Neural cell (in vitro differentiated cells): ENCODE measurements at regions not wholly inside any gene's neighbourhood (a gene's known extent, or its start where the extent isn't known, plus 50 kb on each side); places are given as distances from the start of the nearest gene placed in this dataset.

Experiments
- H2AFZ ChIP-seq: fragments of 200-600, 300-800 bp; sonication (generic), shearing (Covaris generic); 2 replicates; pipeline ENCODE4 v1.6.0; 2014; ENCODE audit warnings: low read depth, mild to moderate bottlenecking, antibody characterized with exemption, low read length, moderate library complexity
- H3F3A ChIP-seq: fragments of 200-600 bp; shearing (Covaris generic); 2 replicates; pipeline ENCODE4 v1.6.1; 2016; ENCODE audit warnings: mild to moderate bottlenecking, moderate library complexity, mixed read lengths, antibody characterized with exemption, low read length; ENCODE audit not compliant: insufficient read depth, poor library complexity, severe bottlenecking
- H3K27ac ChIP-seq: fragments of 200-600, 300-800 bp; sonication (generic), shearing (Covaris generic); 2 replicates; pipeline ENCODE4 v1.5.1; 2014; ENCODE audit warnings: mild to moderate bottlenecking, low read length, moderate library complexity
- H3K27me3 ChIP-seq: fragments of 300-800, 200-600 bp; sonication (generic), shearing (Covaris generic); 2 replicates; pipeline ENCODE4 v1.6.0; 2014; ENCODE audit warnings: mild to moderate bottlenecking, low read depth, low read length, moderate library complexity; ENCODE audit not compliant: insufficient read depth
- H3K36me3 ChIP-seq: fragments of 300-800, 200-600 bp; sonication (generic), shearing (Covaris generic); 2 replicates; pipeline ENCODE4 v1.5.1; 2014; ENCODE audit warnings: mild to moderate bottlenecking, antibody characterized with exemption, low read length, moderate library complexity; ENCODE audit not compliant: insufficient read depth
- H3K4me2 ChIP-seq: fragments of 300-800, 200-600 bp; sonication (generic), shearing (Covaris generic); 2 replicates; pipeline ENCODE4 v1.6.0; 2014; ENCODE audit warnings: mild to moderate bottlenecking, low read length
- H3K4me3 ChIP-seq: fragments of 300-800, 200-600 bp; sonication (generic), shearing (Covaris generic); 2 replicates; pipeline ENCODE4 v1.5.1; 2014; ENCODE audit warnings: mild to moderate bottlenecking, low read length, moderate library complexity
- H3K79me2 ChIP-seq: fragments of 200-600 bp; shearing (Covaris generic); replicated peaks from 2 replicates; pipeline ENCODE4 v1.6.0; 2014; ENCODE audit warnings: mild to moderate bottlenecking, low read length, moderate library complexity; ENCODE audit not compliant: insufficient read depth
- H3K9ac ChIP-seq: fragments of 300-800, 200-600 bp; sonication (generic), shearing (Covaris generic); 2 replicates; pipeline ENCODE4 v1.6.1; 2016; ENCODE audit warnings: mild to moderate bottlenecking, low read length, mixed read lengths
- H3K9me2 ChIP-seq: fragments of 200-600 bp; shearing (Covaris generic); 2 replicates; pipeline ENCODE4 v1.6.1; 2016; ENCODE audit warnings: mild to moderate bottlenecking, low read length, mixed read lengths; ENCODE audit not compliant: insufficient read depth
- H3K9me3 ChIP-seq: fragments of 200-600, 300-800 bp; sonication (generic), shearing (Covaris generic); 2 replicates; pipeline ENCODE4 v1.6.1; 2016; ENCODE audit warnings: mild to moderate bottlenecking, mixed run types, low read length, moderate library complexity, mixed read lengths
- H4K20me1 ChIP-seq: fragments of 200-600 bp; shearing (Covaris generic); 2 replicates; pipeline ENCODE4 v1.6.1; 2016; ENCODE audit warnings: mild to moderate bottlenecking, mixed run types; ENCODE audit not compliant: insufficient read depth
- EP300 ChIP-seq: fragments of 450-650 bp; conservative IDR thresholded peaks from 2 replicates; pipeline ENCODE4 v1.6.1; 2014; ENCODE audit warnings: antibody characterized with exemption, mild to moderate bottlenecking, moderate library complexity; ENCODE audit not compliant: poor library complexity, severe bottlenecking
- EZH2 ChIP-seq: fragments of 200-600, 300-800 bp; shearing (Covaris generic), sonication (generic); IDR thresholded peaks from 2 replicates; pipeline ENCODE4 v1.6.1; 2014; ENCODE audit warnings: antibody characterized with exemption, low read length, borderline replicate concordance, mild to moderate bottlenecking; ENCODE audit not compliant: insufficient read depth, poor library complexity, severe bottlenecking
- MXI1 ChIP-seq: fragments of 450-650 bp; conservative IDR thresholded peaks from 2 replicates; pipeline ENCODE4 v1.6.1; 2014; ENCODE audit warnings: antibody characterized with exemption, mild to moderate bottlenecking; ENCODE audit not compliant: poor library complexity, severe bottlenecking
- POLR2AphosphoS5 ChIP-seq: IDR thresholded peaks from 2 replicates; pipeline ENCODE4 v1.6.1; 2012
- RAD21 ChIP-seq: fragments of 450-650 bp; conservative IDR thresholded peaks from 2 replicates; pipeline ENCODE4 v1.6.1; 2014; ENCODE audit warnings: antibody characterized with exemption, mild to moderate bottlenecking, moderate library complexity
- SMC3 ChIP-seq: fragments of 450-650 bp; conservative IDR thresholded peaks from 2 replicates; pipeline ENCODE4 v1.6.1; 2014; ENCODE audit warnings: antibody characterized with exemption, mild to moderate bottlenecking, moderate library complexity; ENCODE audit not compliant: poor library complexity
- TAF1 ChIP-seq: IDR thresholded peaks from 2 replicates; pipeline ENCODE4 v1.6.1; 2012; ENCODE audit warnings: low read depth
- TF ChIP-seq, protein P1 (sequence below): fragments of 450-650 bp; IDR thresholded peaks from 2 replicates; pipeline ENCODE4 v1.5.1; 2014; ENCODE audit warnings: antibody characterized with exemption, mild to moderate bottlenecking, moderate library complexity; ENCODE audit not compliant: poor library complexity, severe bottlenecking
- TF ChIP-seq, protein P2 (sequence below): IDR thresholded peaks from 2 replicates; pipeline ENCODE4 v1.6.1; 2012; ENCODE audit warnings: borderline replicate concordance

DNA sequence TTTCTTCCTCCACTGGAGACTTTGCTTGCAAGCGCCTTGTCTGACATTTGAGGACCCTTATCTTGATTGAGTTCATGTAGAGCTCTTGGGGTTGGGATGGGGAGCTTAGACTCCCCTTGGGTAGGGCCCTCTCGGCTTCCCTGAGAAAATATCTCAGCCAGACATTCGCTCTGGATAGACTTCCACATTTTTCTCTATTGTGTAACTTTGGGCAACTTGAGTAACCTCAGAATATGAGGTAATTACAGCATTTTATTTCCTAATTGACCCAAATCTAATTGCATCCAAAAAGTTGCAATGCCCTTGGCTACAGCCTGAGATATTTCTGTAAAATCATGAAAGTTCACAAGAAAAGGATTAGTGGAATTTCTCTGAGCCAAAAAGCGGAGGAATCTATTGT, 102.8 kb upstream of the MXRA5 start:
- Histone ChIP-seq H3F3A (no peaks in the 10 kb centered on the region), H3K9ac (no peak overlapping the region), H3K27ac (no peak overlapping the region), H4K20me1 (no peaks in the 10 kb centered on the region), H3K27me3 (no peaks in the 10 kb centered on the region), H2AFZ (no peak overlapping the region), H3K36me3 (no peaks in the 10 kb centered on the region), H3K9me2 (no peaks in the 10 kb centered on the region), H3K4me3 (no peak overlapping the region), H3K4me2 (no peak overlapping the region), H3K9me3 (no peaks in the 10 kb centered on the region), H3K79me2 (no peaks in the 10 kb centered on the region)
- TF ChIP-seq TAF1: no peak
- TF ChIP-seq, protein P1, sequence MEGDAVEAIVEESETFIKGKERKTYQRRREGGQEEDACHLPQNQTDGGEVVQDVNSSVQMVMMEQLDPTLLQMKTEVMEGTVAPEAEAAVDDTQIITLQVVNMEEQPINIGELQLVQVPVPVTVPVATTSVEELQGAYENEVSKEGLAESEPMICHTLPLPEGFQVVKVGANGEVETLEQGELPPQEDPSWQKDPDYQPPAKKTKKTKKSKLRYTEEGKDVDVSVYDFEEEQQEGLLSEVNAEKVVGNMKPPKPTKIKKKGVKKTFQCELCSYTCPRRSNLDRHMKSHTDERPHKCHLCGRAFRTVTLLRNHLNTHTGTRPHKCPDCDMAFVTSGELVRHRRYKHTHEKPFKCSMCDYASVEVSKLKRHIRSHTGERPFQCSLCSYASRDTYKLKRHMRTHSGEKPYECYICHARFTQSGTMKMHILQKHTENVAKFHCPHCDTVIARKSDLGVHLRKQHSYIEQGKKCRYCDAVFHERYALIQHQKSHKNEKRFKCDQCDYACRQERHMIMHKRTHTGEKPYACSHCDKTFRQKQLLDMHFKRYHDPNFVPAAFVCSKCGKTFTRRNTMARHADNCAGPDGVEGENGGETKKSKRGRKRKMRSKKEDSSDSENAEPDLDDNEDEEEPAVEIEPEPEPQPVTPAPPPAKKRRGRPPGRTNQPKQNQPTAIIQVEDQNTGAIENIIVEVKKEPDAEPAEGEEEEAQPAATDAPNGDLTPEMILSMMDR: no peak
- no peak for TF ChIP-seq EP300
- TF ChIP-seq EZH2: no peak
- TF ChIP-seq RAD21: no peak
- TF ChIP-seq SMC3: no peak
- TF ChIP-seq MXI1: no peak
- TF ChIP-seq, protein P2, sequence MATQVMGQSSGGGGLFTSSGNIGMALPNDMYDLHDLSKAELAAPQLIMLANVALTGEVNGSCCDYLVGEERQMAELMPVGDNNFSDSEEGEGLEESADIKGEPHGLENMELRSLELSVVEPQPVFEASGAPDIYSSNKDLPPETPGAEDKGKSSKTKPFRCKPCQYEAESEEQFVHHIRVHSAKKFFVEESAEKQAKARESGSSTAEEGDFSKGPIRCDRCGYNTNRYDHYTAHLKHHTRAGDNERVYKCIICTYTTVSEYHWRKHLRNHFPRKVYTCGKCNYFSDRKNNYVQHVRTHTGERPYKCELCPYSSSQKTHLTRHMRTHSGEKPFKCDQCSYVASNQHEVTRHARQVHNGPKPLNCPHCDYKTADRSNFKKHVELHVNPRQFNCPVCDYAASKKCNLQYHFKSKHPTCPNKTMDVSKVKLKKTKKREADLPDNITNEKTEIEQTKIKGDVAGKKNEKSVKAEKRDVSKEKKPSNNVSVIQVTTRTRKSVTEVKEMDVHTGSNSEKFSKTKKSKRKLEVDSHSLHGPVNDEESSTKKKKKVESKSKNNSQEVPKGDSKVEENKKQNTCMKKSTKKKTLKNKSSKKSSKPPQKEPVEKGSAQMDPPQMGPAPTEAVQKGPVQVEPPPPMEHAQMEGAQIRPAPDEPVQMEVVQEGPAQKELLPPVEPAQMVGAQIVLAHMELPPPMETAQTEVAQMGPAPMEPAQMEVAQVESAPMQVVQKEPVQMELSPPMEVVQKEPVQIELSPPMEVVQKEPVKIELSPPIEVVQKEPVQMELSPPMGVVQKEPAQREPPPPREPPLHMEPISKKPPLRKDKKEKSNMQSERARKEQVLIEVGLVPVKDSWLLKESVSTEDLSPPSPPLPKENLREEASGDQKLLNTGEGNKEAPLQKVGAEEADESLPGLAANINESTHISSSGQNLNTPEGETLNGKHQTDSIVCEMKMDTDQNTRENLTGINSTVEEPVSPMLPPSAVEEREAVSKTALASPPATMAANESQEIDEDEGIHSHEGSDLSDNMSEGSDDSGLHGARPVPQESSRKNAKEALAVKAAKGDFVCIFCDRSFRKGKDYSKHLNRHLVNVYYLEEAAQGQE: no peak
- TF ChIP-seq POLR2AphosphoS5: no peak

DNA sequence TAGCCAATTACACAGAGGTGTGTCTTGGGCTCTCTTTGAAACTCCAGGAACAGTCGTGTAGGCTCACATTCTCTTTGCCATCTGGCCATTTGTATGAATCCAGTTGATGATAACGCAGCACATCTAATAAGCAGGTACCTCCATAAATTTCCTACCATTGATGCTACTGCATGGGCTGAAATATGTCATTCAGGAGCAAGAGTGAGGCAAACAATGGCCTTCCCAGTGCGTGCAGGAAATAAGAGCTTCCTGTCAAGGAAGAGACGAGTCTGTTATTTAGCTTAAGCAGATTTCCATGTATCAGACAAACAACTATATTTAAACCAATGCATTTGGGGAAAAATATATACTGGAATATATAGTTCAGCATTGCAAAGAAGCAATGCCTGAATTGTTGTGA, 102.1 kb upstream of the MXRA5 start:
- Histone ChIP-seq H3F3A (no peaks in the 10 kb centered on the region), H3K79me2 (no peaks in the 10 kb centered on the region), H3K27ac (no peak overlapping the region), H3K36me3 (no peaks in the 10 kb centered on the region), H3K9ac (no peak overlapping the region), H3K27me3 (no peaks in the 10 kb centered on the region), H3K4me2 (no peak overlapping the region), H4K20me1 (no peaks in the 10 kb centered on the region), H3K9me3 (no peaks in the 10 kb centered on the region), H3K4me3 (no peak overlapping the region), H3K9me2 (no peaks in the 10 kb centered on the region), H2AFZ (no peak overlapping the region)
- TF ChIP-seq TAF1 (no peak), RAD21 (no peak), MXI1 (no peak), POLR2AphosphoS5 (no peak), EZH2 (no peak), EP300 (no peak), SMC3 (no peak)
- TF ChIP-seq, protein P2: no peak
- TF ChIP-seq, protein P1: no peak
